ENCODE measurements at regions not wholly inside any gene's neighbourhood (a gene's known extent, or its start where the extent isn't known, plus 50 kb on each side); places are given as distances from the start of the nearest gene placed in this dataset.

DNA sequence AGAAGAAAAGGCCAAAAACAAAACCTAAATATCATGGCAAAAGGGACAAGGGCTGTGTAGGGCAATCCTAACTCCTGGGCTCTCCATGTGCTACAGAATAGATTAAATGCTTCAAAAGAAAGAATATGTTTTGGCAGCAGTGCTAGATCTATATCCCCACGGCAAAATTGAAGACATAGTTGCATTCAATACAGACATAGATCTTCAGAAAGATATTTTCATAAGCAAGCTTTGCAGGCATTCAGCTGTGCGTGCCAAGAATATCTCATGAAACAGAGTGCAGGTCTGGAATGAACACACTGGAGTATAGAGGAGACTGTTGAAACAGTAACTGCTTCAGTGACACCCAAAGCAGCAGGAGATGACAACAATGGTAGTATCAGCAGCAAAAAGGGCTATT lies 1476.9 kb downstream of the ARAP2 start:
- DNase-seq (ENCODE audit: low spot score) (no peak), ATAC-seq (ENCODE audit: low FRiP score) (no peak)
- no peak for TF ChIP-seq CTCF (IDR thresholded peaks at IDR 0.05)

DNA sequence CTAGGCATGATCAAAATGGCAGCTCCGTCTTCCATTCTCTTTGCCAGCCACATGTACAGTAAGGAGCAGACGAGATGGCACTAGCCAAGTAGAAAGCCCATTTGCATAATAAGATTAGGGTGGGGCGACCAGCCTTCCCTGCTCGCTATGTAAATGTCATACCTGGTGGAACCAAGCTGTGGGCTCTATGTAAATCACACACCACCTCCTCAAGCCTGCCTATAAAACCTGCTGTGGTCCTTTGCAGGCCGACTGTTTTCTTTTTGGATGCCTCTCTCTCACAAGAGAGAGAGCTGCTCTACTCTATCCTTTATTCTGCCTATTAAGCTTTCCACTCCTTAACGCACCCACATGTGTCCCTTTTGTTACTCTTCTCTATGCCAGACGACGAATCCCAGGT lies 1472.7 kb downstream of the ARAP2 start:
- no peak for TF ChIP-seq CTCF (IDR thresholded peaks at IDR 0.05)
- DNase-seq (ENCODE audit: low spot score) = no peak
- ATAC-seq (ENCODE audit: low FRiP score) = no peak

GRCh38 chr4:34790131-34790530 lies 1454.2 kb downstream of the ARAP2 start:
- DNase-seq (ENCODE audit: low spot score) (no peak), ATAC-seq (ENCODE audit: low FRiP score) (no peak)
- TF ChIP-seq CTCF (IDR thresholded peaks at IDR 0.05) = no peak

- DNase-seq (ENCODE audit: low spot score) (no peak), ATAC-seq (ENCODE audit: low FRiP score) (no peak)
- no peak for TF ChIP-seq CTCF (IDR thresholded peaks at IDR 0.05)
Observed at GRCh38 chr4:34791209-34791608, 1453.1 kb downstream of the ARAP2 start.

GRCh38 chr4:34800953-34801352 lies 1443.4 kb downstream of the ARAP2 start:
- ATAC-seq (ENCODE audit: low FRiP score) (no peak), DNase-seq (ENCODE audit: low spot score) (no peak)
- no peak for TF ChIP-seq CTCF (IDR thresholded peaks at IDR 0.05)

- DNase-seq (ENCODE audit: low spot score) (no peak), ATAC-seq (ENCODE audit: low FRiP score) (no peak)
- TF ChIP-seq CTCF (IDR thresholded peaks at IDR 0.05) = no peak
Observed at GRCh38 chr4:34814266-34814665, 1430.0 kb downstream of the ARAP2 start.

DNA sequence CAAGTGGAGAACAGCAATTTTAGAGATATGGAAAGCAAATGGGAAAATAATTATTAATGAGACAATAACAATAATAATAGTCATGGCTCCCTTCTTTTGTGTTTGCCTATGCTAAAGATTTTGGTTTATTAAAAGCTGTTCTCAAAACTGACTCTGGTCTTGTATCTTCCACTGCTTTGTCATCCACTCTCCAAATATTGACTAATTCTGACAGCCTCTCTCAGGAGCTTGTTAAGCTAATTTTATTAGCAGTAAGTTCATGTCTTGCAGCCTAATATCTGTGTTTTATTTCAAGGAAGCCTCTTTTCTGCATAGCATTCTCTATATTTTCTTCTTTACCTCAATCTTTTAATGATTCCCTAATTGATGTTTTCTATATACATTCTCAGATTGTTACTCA lies 1419.8 kb downstream of the ARAP2 start:
- ATAC-seq (ENCODE audit: low FRiP score) (no peak), DNase-seq (ENCODE audit: low spot score) (no peak)
- no peak for TF ChIP-seq CTCF (IDR thresholded peaks at IDR 0.05)

Data from omental fat pad (tissue), 3 donors.